Upper lobe of left lung (tissue), 6 donors: ENCODE measurements at regions not wholly inside any gene's neighbourhood (a gene's known extent, or its start where the extent isn't known, plus 50 kb on each side); places are given as distances from the start of the nearest gene placed in this dataset.
"Not testable (repeated sequence)": the region's sequence is repeated elsewhere in the genome, so short reads cannot be mapped to it uniquely, and the experiment has no call there.

ENCODE experiments used
- ATAC-seq, 2 donors: fragments of 200-7000 bp; cut with Tn5 transposase; one replicate each; pipeline ENCODE4 v1.9.1; 2022; ENCODE audit warnings: mild to moderate bottlenecking in 2 of 2, moderate library complexity in 2 of 2; ENCODE audit not compliant: low FRiP score in 2 of 2
- DNase-seq, 2 donors: peaks; one replicate each; pipeline ENCODE4 v3.0.0-alpha.2; 2019 to 2020
- H3K27ac ChIP-seq, 4 donors: fragments of 200-600 bp; sonication (generic); one replicate each; pipeline ENCODE4 v1.5.1; 2016 to 2019
- H3K27me3 ChIP-seq, 4 donors: fragments of 200-600 bp; sonication (generic); one replicate each; pipeline ENCODE4 v1.5.1; 2017 to 2019
- H3K36me3 ChIP-seq, 4 donors: fragments of 200-600 bp; sonication (generic); one replicate each; pipeline ENCODE4 v1.5.1; 2016 to 2019
- H3K4me1 ChIP-seq, 4 donors: fragments of 200-600 bp; sonication (generic); one replicate each; pipeline ENCODE4 v1.5.1; 2018 to 2019
- H3K4me3 ChIP-seq, 4 donors: fragments of 200-600 bp; sonication (generic); one replicate each; pipeline ENCODE4 v1.5.1; 2017 to 2019; ENCODE audit warnings: mild to moderate bottlenecking in 2 of 4, moderate library complexity in 1 of 4
- H3K9me3 ChIP-seq, 4 donors: fragments of 200-600 bp; sonication (generic); one replicate each; pipeline ENCODE4 v1.5.1; 2018 to 2019
- CTCF ChIP-seq, 6 experiments: fragments of 450-650 bp in 4 of 6; fragments of 200-600 bp in 2 of 6; sonication (generic) in 2 of 6; IDR thresholded peaks; one replicate each; pipeline ENCODE4 v1.5.1; 2016 to 2019; ENCODE audit warnings: antibody characterized with exemption in 6 of 6
- EP300 ChIP-seq, 4 donors: sonication (generic); formaldehyde crosslinking; IDR thresholded peaks; one replicate each; pipeline ENCODE4 v1.5.1; 2017; ENCODE audit warnings: antibody characterized with exemption in 4 of 4, control low read depth in 2 of 4
- POLR2A ChIP-seq, 4 donors: fragments of 450-650 bp; IDR thresholded peaks; one replicate each; pipeline ENCODE4 v1.5.1; 2016 to 2017; ENCODE audit warnings: antibody characterized with exemption in 4 of 4, mild to moderate bottlenecking in 2 of 4
- POLR2AphosphoS5 ChIP-seq, 2 donors: sonication (generic); formaldehyde crosslinking; IDR thresholded peaks; one replicate each; pipeline ENCODE4 v1.5.1; 2017; ENCODE audit warnings: antibody characterized with exemption in 2 of 2
- WGBS, 2 donors: methylation state at CpG; one replicate each; pipeline ENCODE4 v1.1.5; 2017 to 2018; 5-methylcytosine and 5-hydroxymethylcytosine counted together
- donor health status: DM: no; HTN: no; CAD: no; lungs with moderate emphysema.
- donor health status: DM: no; HTN: yes; CAD: no; lungs with severe emphysema.

- no peaks in the 10 kb centered on the region for H3K36me3 ChIP-seq
- ATAC-seq (peak in 1 of 2 donors; percentile 34), DNase-seq (peak in 1 of 2 donors; percentile 71)
- no peak overlapping the region for H3K27ac ChIP-seq
- H3K4me1 ChIP-seq, result peaks cover 0 to 4% (median 0%) of the 10 kb centered on the region in 4 donors
- H3K27me3 ChIP-seq, result no peaks in the 10 kb centered on the region
- TF ChIP-seq CTCF (IDR thresholded peaks at IDR 0.05), result no peak
- no peak for TF ChIP-seq POLR2A (IDR thresholded peaks at IDR 0.05)
- no peak for TF ChIP-seq EP300 (IDR thresholded peaks at IDR 0.05)
- TF ChIP-seq POLR2AphosphoS5 (IDR thresholded peaks at IDR 0.05), result no peak
- WGBS, 2 donors, result 94 to 96% methylated on average over 10 to 18 of the region's 22 CpGs
- peaks cover 0 to 16% (median 8%) of the 10 kb centered on the region in 4 donors for H3K9me3 ChIP-seq
- H3K4me3 ChIP-seq, result no peak overlapping the region
Measured at GRCh38 chr3:14037211-14037610, 87.5 kb downstream of the CHCHD4 start.

- ATAC-seq (no peak), DNase-seq (no peak)
- TF ChIP-seq POLR2A (IDR thresholded peaks at IDR 0.05), result no peak
- TF ChIP-seq CTCF (IDR thresholded peaks at IDR 0.05), result no peak
- TF ChIP-seq EP300 (IDR thresholded peaks at IDR 0.05), result no peak
- no peak for TF ChIP-seq POLR2AphosphoS5 (IDR thresholded peaks at IDR 0.05)
- Histone ChIP-seq H3K27me3 (no peaks in the 10 kb centered on the region), H3K27ac (no peak overlapping the region), H3K4me1 (no peaks in the 10 kb centered on the region), H3K4me3 (no peak overlapping the region), H3K9me3 (peaks cover 0 to 16% (median 8%) of the 10 kb centered on the region in 4 donors), H3K36me3 (no peaks in the 10 kb centered on the region)
- WGBS, 2 donors, result 9 to 41% methylated on average over 1 of the region's 1 CpG
Measured at GRCh38 chr3:14033023-14033422, 91.6 kb downstream of the CHCHD4 start.

GRCh38 chr3:14031271-14031670 lies 93.4 kb downstream of the CHCHD4 start:
- no peak for ATAC-seq
- H3K27ac ChIP-seq, result no peak overlapping the region
- no peaks in the 10 kb centered on the region for H3K4me1 ChIP-seq
- H3K27me3 ChIP-seq, result no peaks in the 10 kb centered on the region
- no peak for DNase-seq
- TF ChIP-seq CTCF (IDR thresholded peaks at IDR 0.05), result no peak
- no peak for TF ChIP-seq POLR2A (IDR thresholded peaks at IDR 0.05)
- no peak for TF ChIP-seq EP300 (IDR thresholded peaks at IDR 0.05)
- H3K9me3 ChIP-seq, result peaks cover 0 to 11% (median 3%) of the 10 kb centered on the region in 4 donors
- H3K36me3 ChIP-seq, result no peaks in the 10 kb centered on the region
- WGBS, 2 donors, result 78 to 90% methylated on average over 3 of the region's 3 CpGs
- H3K4me3 ChIP-seq, result no peak overlapping the region

- not testable (repeated sequence) for H3K27me3 ChIP-seq, ATAC-seq, H3K4me3 ChIP-seq, H3K36me3 ChIP-seq, H3K27ac ChIP-seq, H3K4me1 ChIP-seq
- peak in 1 of 2 donors; percentile 70 for DNase-seq
- 94% methylated on average over 5 to 19 of the region's 20 CpGs for WGBS, 2 donors
- H3K9me3 ChIP-seq, result peaks cover 0 to 13% (median 3%) of the 10 kb centered on the region in 4 donors
Measured at GRCh38 chr3:14029390-14029995, 95.2 kb downstream of the CHCHD4 start.

- H3K27ac ChIP-seq, DNase-seq, ATAC-seq, H3K27me3 ChIP-seq, H3K36me3 ChIP-seq, H3K4me1 ChIP-seq, H3K4me3 ChIP-seq: not testable (repeated sequence)
- 88 to 96% methylated on average over 9 of the region's 9 CpGs for WGBS, 2 donors
- H3K9me3 ChIP-seq, result peaks cover 0 to 14% (median 4%) of the 10 kb centered on the region in 4 donors
Measured at GRCh38 chr3:14028122-14028521, 96.5 kb downstream of the CHCHD4 start.

- H3K27me3 ChIP-seq, result no peaks in the 10 kb centered on the region
- H3K27ac ChIP-seq, result no peak overlapping the region
- WGBS, 2 donors, result 67 to 73% methylated on average over 4 of the region's 4 CpGs
- no peak for TF ChIP-seq POLR2AphosphoS5 (IDR thresholded peaks at IDR 0.05)
- TF ChIP-seq EP300 (IDR thresholded peaks at IDR 0.05), result no peak
- no peak for TF ChIP-seq CTCF (IDR thresholded peaks at IDR 0.05)
- no peak for TF ChIP-seq POLR2A (IDR thresholded peaks at IDR 0.05)
- H3K9me3 ChIP-seq, result peaks cover 0 to 9% (median 4%) of the 10 kb centered on the region in 4 donors
- no peak for DNase-seq
- H3K36me3 ChIP-seq, result no peaks in the 10 kb centered on the region
- H3K4me1 ChIP-seq, result no peaks in the 10 kb centered on the region
- no peak for ATAC-seq
- no peak overlapping the region for H3K4me3 ChIP-seq
Measured at GRCh38 chr3:14019459-14019858, 105.2 kb downstream of the CHCHD4 start.
